ENCODE measurements at regions not wholly inside any gene's neighbourhood (a gene's known extent, or its start where the extent isn't known, plus 50 kb on each side); places are given as distances from the start of the nearest gene placed in this dataset.

- no peak for TF ChIP-seq EZH2 (IDR thresholded peaks at IDR 0.05; ENCODE audit: low read depth, unreplicated experiment)
- no peak for TF ChIP-seq CTCF (conservative IDR thresholded peaks at IDR 0.05; ENCODE audit: low read depth in 2 of 2)
- TF ChIP-seq JUNB (IDR thresholded peaks at IDR 0.05; ENCODE audit: unreplicated experiment) = no peak
- TF ChIP-seq CREB1 (CRISPR knock-in tag; IDR thresholded peaks at IDR 0.05; ENCODE audit: low read depth) = no peak
- TF ChIP-seq REST (IDR thresholded peaks at IDR 0.05; ENCODE audit: unreplicated experiment) = no peak
- no peak for TF ChIP-seq POLR2AphosphoS5 (IDR thresholded peaks at IDR 0.05; ENCODE audit: low read depth)
- no peak for TF ChIP-seq EZH2phosphoT487 (IDR thresholded peaks at IDR 0.05; ENCODE audit: unreplicated experiment)
- TF ChIP-seq ZNF114 (CRISPR knock-in tag; IDR thresholded peaks at IDR 0.05) = no peak
- TF ChIP-seq STAT1 (IDR thresholded peaks at IDR 0.05; ENCODE audit: unreplicated experiment) = no peak
- TF ChIP-seq ETS1 (IDR thresholded peaks at IDR 0.05) = no peak
- TF ChIP-seq ZNF331 (CRISPR knock-in tag; IDR thresholded peaks at IDR 0.05; ENCODE audit: low read depth) = no peak
- TF ChIP-seq ZNF462 (CRISPR knock-in tag; IDR thresholded peaks at IDR 0.05) = no peak
Measured at GRCh38 chr20:7029019-7029418, 261.5 kb downstream of the BMP2 start.

Measured in GM23338 (cell line).